Body of pancreas (tissue), 4 donors: ENCODE measurements at regions not wholly inside any gene's neighbourhood (a gene's known extent, or its start where the extent isn't known, plus 50 kb on each side); places are given as distances from the start of the nearest gene placed in this dataset.

Experiments
- ATAC-seq: fragments of 150-250 bp; one replicate; pipeline ENCODE4 v1.9.1; 2016
- DNase-seq, 4 donors: peaks; one replicate each; pipeline ENCODE4 v3.0.0-alpha.2; 2019
- H3K27ac ChIP-seq, 4 donors: fragments of 200-600 bp; sonication (generic); 1 replicate in 3 of 4; 2 replicates in 1 of 4; pipeline versions ENCODE4 v1.5.1 to v1.6.1; 2016 to 2019; ENCODE audit warnings: mild to moderate bottlenecking in 1 of 4, mixed read lengths in 1 of 4, moderate library complexity in 1 of 4
- H3K27me3 ChIP-seq, 2 donors: fragments of 200-600 bp; sonication (generic); one replicate each; pipeline ENCODE4 v1.6.0; 2016; ENCODE audit warnings: mild to moderate bottlenecking in 1 of 2
- H3K36me3 ChIP-seq, 2 donors: fragments of 200-600 bp; sonication (generic); replicated peaks in 1 of 2; 2 replicates each; pipeline ENCODE4 v1.5.1; 2016; ENCODE audit warnings: low read depth in 2 of 2; ENCODE audit not compliant: insufficient read depth in 1 of 2
- H3K4me1 ChIP-seq: fragments of 200-600 bp; sonication (generic); one replicate; pipeline ENCODE4 v1.6.0; 2016
- H3K4me3 ChIP-seq, 2 donors: fragments of 200-600 bp; sonication (generic); 1 replicate in 1 of 2; 2 replicates in 1 of 2; pipeline ENCODE4 v1.5.1; 2016 to 2019
- H3K9me3 ChIP-seq, 3 donors: fragments of 200-600 bp; sonication (generic); 1 replicate in 2 of 3; 2 replicates in 1 of 3; pipeline ENCODE4 v1.5.1; 2016
- CTCF ChIP-seq, 7 experiments: fragments of 450-650 bp in 4 of 7; fragments of 200-600 bp in 3 of 7; sonication (generic) in 3 of 7; IDR thresholded peaks; one replicate each; pipeline ENCODE4 v1.5.1; 2016 to 2019; ENCODE audit warnings: antibody characterized with exemption in 7 of 7
- POLR2A ChIP-seq, 3 donors: fragments of 450-650 bp; IDR thresholded peaks; one replicate each; pipeline ENCODE4 v1.6.1; 2016; ENCODE audit warnings: antibody characterized with exemption in 3 of 3, mild to moderate bottlenecking in 2 of 3
- WGBS, 2 donors: methylation state at CpG; one replicate each; pipeline ENCODE4 v1.1.5; 2017; 5-methylcytosine and 5-hydroxymethylcytosine counted together
- intact Hi-C: fragments of 100-400 bp; cut with DNase I; formaldehyde crosslinking; loops from one replicate; pipeline ENCODE4 v1.15.1; 2023

GRCh38 chr12:41923351-41923750, 221.3 kb downstream of the GXYLT1 start:
- H3K36me3 ChIP-seq: no peaks in the 10 kb centered on the region
- no peaks in the 10 kb centered on the region for H3K27me3 ChIP-seq
- intact Hi-C loops: no loop called here
- TF ChIP-seq CTCF (IDR thresholded peaks at IDR 0.05) (no peak), POLR2A (IDR thresholded peaks at IDR 0.05) (no peak)
- no peaks in the 10 kb centered on the region for H3K9me3 ChIP-seq
- H3K27ac ChIP-seq: no peak overlapping the region
- ATAC-seq: no peak
- no peaks in the 10 kb centered on the region for H3K4me1 ChIP-seq
- DNase-seq: no peak
- H3K4me3 ChIP-seq: no peak overlapping the region
- 63 to 66% methylated on average over 2 of the region's 2 CpGs for WGBS, 2 donors

GRCh38 chr12:41920355-41920754, 224.3 kb downstream of the GXYLT1 start:
- no peak for TF ChIP-seq POLR2A (IDR thresholded peaks at IDR 0.05)
- no peak for TF ChIP-seq CTCF (IDR thresholded peaks at IDR 0.05)
- Histone ChIP-seq H3K4me3 (no peak overlapping the region), H3K27me3 (no peaks in the 10 kb centered on the region), H3K27ac (no peak overlapping the region), H3K36me3 (no peaks in the 10 kb centered on the region), H3K9me3 (no peaks in the 10 kb centered on the region), H3K4me1 (no peaks in the 10 kb centered on the region)
- intact Hi-C loops: no loop called here
- ATAC-seq: no peak
- no peak for DNase-seq
- 24 to 44% methylated on average over 1 of the region's 1 CpG for WGBS, 2 donors

- Histone ChIP-seq H3K27ac (no peak overlapping the region), H3K4me3 (no peak overlapping the region), H3K36me3 (no peaks in the 10 kb centered on the region), H3K9me3 (no peaks in the 10 kb centered on the region), H3K27me3 (no peaks in the 10 kb centered on the region), H3K4me1 (no peaks in the 10 kb centered on the region)
- ATAC-seq: no peak
- DNase-seq: no peak
- TF ChIP-seq CTCF (IDR thresholded peaks at IDR 0.05): no peak
- TF ChIP-seq POLR2A (IDR thresholded peaks at IDR 0.05): no peak
- 28 to 33% methylated on average over 9 of the region's 9 CpGs for WGBS, 2 donors
- intact Hi-C loops: no loop called here
Observed at GRCh38 chr12:41919526-41920261, 225.0 kb downstream of the GXYLT1 start.

GRCh38 chr12:41919048-41919447, 225.6 kb downstream of the GXYLT1 start:
- no peaks in the 10 kb centered on the region for H3K4me1 ChIP-seq
- DNase-seq (no peak), ATAC-seq (no peak)
- H3K27me3 ChIP-seq: no peaks in the 10 kb centered on the region
- TF ChIP-seq POLR2A (IDR thresholded peaks at IDR 0.05) (no peak), CTCF (IDR thresholded peaks at IDR 0.05) (no peak)
- intact Hi-C loops: no loop called here
- WGBS, 2 donors: 86 to 93% methylated on average over 1 of the region's 1 CpG
- H3K27ac ChIP-seq: no peak overlapping the region
- H3K4me3 ChIP-seq: no peak overlapping the region
- no peaks in the 10 kb centered on the region for H3K9me3 ChIP-seq
- no peaks in the 10 kb centered on the region for H3K36me3 ChIP-seq

- H3K9me3 ChIP-seq: no peaks in the 10 kb centered on the region
- no peak overlapping the region for H3K27ac ChIP-seq
- no peaks in the 10 kb centered on the region for H3K27me3 ChIP-seq
- H3K4me1 ChIP-seq: no peaks in the 10 kb centered on the region
- TF ChIP-seq POLR2A (IDR thresholded peaks at IDR 0.05) (no peak), CTCF (IDR thresholded peaks at IDR 0.05) (no peak)
- 28 to 46% methylated on average over 5 of the region's 5 CpGs for WGBS, 2 donors
- H3K4me3 ChIP-seq: no peak overlapping the region
- intact Hi-C loops: no loop called here
- H3K36me3 ChIP-seq: no peaks in the 10 kb centered on the region
- DNase-seq: no peak
- no peak for ATAC-seq
Observed at GRCh38 chr12:41917938-41918341, 226.7 kb downstream of the GXYLT1 start.
